CD4-positive, alpha-beta memory T cell (primary cell): ENCODE measurements at regions not wholly inside any gene's neighbourhood (a gene's known extent, or its start where the extent isn't known, plus 50 kb on each side); places are given as distances from the start of the nearest gene placed in this dataset.

Experiments
- CTCF ChIA-PET: fragments of 350-600 bp; sonication (Branson Sonifier 250); formaldehyde crosslinking; loops from one replicate; lab custom pipeline; 2021; ENCODE audit warnings: inconsistent platforms; ENCODE audit not compliant: partially characterized antibody; lab: Charles Lee
- POLR2A ChIA-PET: fragments of 350-600 bp; sonication (Branson Sonifier 250); formaldehyde crosslinking; loops from one replicate; lab custom pipeline; 2021; ENCODE audit not compliant: partially characterized antibody; lab: Charles Lee
- DNase-seq, 5 donors: peaks; one replicate each; pipeline versions ENCODE4 v3.0.0 to v3.0.0-alpha.2; 2020 to 2022; ENCODE audit warnings: mixed read lengths in 1 of 5
- H3K27ac ChIP-seq: one replicate; pipeline ENCODE4 v1.7.0; 2013; ENCODE audit warnings: low read depth, low read length
- H3K27me3 ChIP-seq: 2 replicates; pipeline ENCODE4 v1.7.0; 2013; ENCODE audit warnings: mild to moderate bottlenecking, low read length, moderate library complexity; ENCODE audit not compliant: insufficient read depth
- H3K36me3 ChIP-seq: 2 replicates; pipeline ENCODE4 v1.7.0; 2013; ENCODE audit warnings: mild to moderate bottlenecking, low read length, moderate library complexity; ENCODE audit not compliant: insufficient read depth
- H3K4me1 ChIP-seq: 2 replicates; pipeline ENCODE4 v1.7.0; 2013; ENCODE audit warnings: mild to moderate bottlenecking, low read length, moderate library complexity; ENCODE audit not compliant: insufficient read depth
- H3K4me3 ChIP-seq, 2 donors: one replicate each; pipeline ENCODE4 v1.7.0; 2013; ENCODE audit warnings: low read length in 2 of 2, mild to moderate bottlenecking in 1 of 2
- H3K9me3 ChIP-seq, 2 donors: one replicate each; pipeline ENCODE4 v1.7.0; 2013; ENCODE audit warnings: low read length in 2 of 2, control low read depth in 1 of 2; ENCODE audit not compliant: control insufficient read depth in 1 of 2
- H3K27ac Mint-ChIP-seq, 7 donors: one replicate each; pipeline ENCODE4 v1.8.0; 2020 to 2021; ENCODE audit warnings: mixed read lengths in 7 of 7, mild to moderate bottlenecking in 6 of 7, inconsistent platforms in 3 of 7, moderate library complexity in 3 of 7
- H3K27me3 Mint-ChIP-seq, 2 donors: one replicate each; pipeline ENCODE4 v1.8.0; 2020 to 2021; ENCODE audit warnings: mixed read lengths in 2 of 2
- H3K36me3 Mint-ChIP-seq, 2 donors: one replicate each; pipeline ENCODE4 v1.8.0; 2020 to 2021; ENCODE audit warnings: mixed read lengths in 2 of 2, inconsistent platforms in 1 of 2, mild to moderate bottlenecking in 1 of 2
- H3K4me1 Mint-ChIP-seq, 4 donors: one replicate each; pipeline ENCODE4 v1.8.0; 2020 to 2021; ENCODE audit warnings: mixed read lengths in 4 of 4, mild to moderate bottlenecking in 1 of 4
- H3K4me3 Mint-ChIP-seq, 8 donors: one replicate each; pipeline ENCODE4 v1.8.0; 2020 to 2021; ENCODE audit warnings: mixed read lengths in 8 of 8, mild to moderate bottlenecking in 7 of 8, moderate library complexity in 6 of 8, inconsistent platforms in 3 of 8
- H3K9me3 Mint-ChIP-seq, 8 donors: one replicate each; pipeline ENCODE4 v1.8.0; 2020 to 2021; ENCODE audit warnings: mixed read lengths in 8 of 8, mild to moderate bottlenecking in 5 of 8, inconsistent platforms in 3 of 8, moderate library complexity in 1 of 8
- intact Hi-C: fragments of 100-400 bp; cut with micrococcal nuclease; formaldehyde crosslinking; loops from one replicate; pipeline ENCODE4 v1.15.1; 2023

GRCh38 chr13:34618654-34619053 is 323.4 kb upstream of the NBEA start:
- intact Hi-C loops = no loop called here
- CTCF ChIA-PET = no interaction called here
- peaks cover 0 to 11% (median 1%) of the 10 kb centered on the region in 8 donors for H3K9me3 Mint-ChIP-seq

GRCh38 chr13:34619326-34619725 is 322.7 kb upstream of the NBEA start:
- no peaks in the 10 kb centered on the region for H3K4me1 ChIP-seq
- no peak overlapping the region for H3K4me3 ChIP-seq
- Mint-ChIP-seq H3K9me3 (peaks cover 0 to 10% (median 1%) of the 10 kb centered on the region in 8 donors), H3K4me3 (no peak overlapping the region), H3K27ac (no peak overlapping the region), H3K4me1 (no peaks in the 10 kb centered on the region), H3K36me3 (no peaks in the 10 kb centered on the region), H3K27me3 (no peaks in the 10 kb centered on the region)
- H3K36me3 ChIP-seq = no peaks in the 10 kb centered on the region
- CTCF ChIA-PET = no interaction called here
- no peak for DNase-seq
- POLR2A ChIA-PET = no interaction called here
- intact Hi-C loops = no loop called here
- H3K9me3 ChIP-seq = no peaks in the 10 kb centered on the region
- no peak overlapping the region for H3K27ac ChIP-seq
- no peaks in the 10 kb centered on the region for H3K27me3 ChIP-seq

More at GRCh38 chr13:34618654-34619053, 323.4 kb upstream of the NBEA start:
- H3K4me3 Mint-ChIP-seq = no peak overlapping the region
- H3K27me3 ChIP-seq = no peaks in the 10 kb centered on the region
- H3K4me1 Mint-ChIP-seq = no peaks in the 10 kb centered on the region
- H3K4me3 ChIP-seq = no peak overlapping the region
- H3K27ac Mint-ChIP-seq = no peak overlapping the region
- no peaks in the 10 kb centered on the region for H3K4me1 ChIP-seq
- no peak for DNase-seq
- POLR2A ChIA-PET = no interaction called here
- H3K27ac ChIP-seq = no peak overlapping the region
- no peaks in the 10 kb centered on the region for H3K36me3 ChIP-seq
- H3K36me3 Mint-ChIP-seq = no peaks in the 10 kb centered on the region
- no peaks in the 10 kb centered on the region for H3K27me3 Mint-ChIP-seq
- H3K9me3 ChIP-seq = no peaks in the 10 kb centered on the region

GRCh38 chr13:34620074-34620850 is 321.8 kb upstream of the NBEA start:
- intact Hi-C loops = no loop called here
- no peaks in the 10 kb centered on the region for H3K27me3 ChIP-seq
- H3K9me3 ChIP-seq = no peaks in the 10 kb centered on the region
- H3K4me3 Mint-ChIP-seq = no peak overlapping the region
- no peaks in the 10 kb centered on the region for H3K4me1 Mint-ChIP-seq
- DNase-seq = no peak
- no peaks in the 10 kb centered on the region for H3K4me1 ChIP-seq
- H3K4me3 ChIP-seq = no peak overlapping the region
- H3K27ac ChIP-seq = no peak overlapping the region
- no peaks in the 10 kb centered on the region for H3K27me3 Mint-ChIP-seq
- H3K9me3 Mint-ChIP-seq = peaks cover 0 to 10% (median 0%) of the 10 kb centered on the region in 8 donors
- ChIA-PET CTCF (no interaction called here), POLR2A (no interaction called here)
- H3K36me3 Mint-ChIP-seq = no peaks in the 10 kb centered on the region
- no peak overlapping the region for H3K27ac Mint-ChIP-seq
- no peaks in the 10 kb centered on the region for H3K36me3 ChIP-seq

GRCh38 chr13:34620862-34621261 is 321.2 kb upstream of the NBEA start:
- no peaks in the 10 kb centered on the region for H3K36me3 Mint-ChIP-seq
- no peaks in the 10 kb centered on the region for H3K27me3 ChIP-seq
- POLR2A ChIA-PET = no interaction called here
- intact Hi-C loops = no loop called here
- no peak overlapping the region for H3K4me3 ChIP-seq
- no peak overlapping the region for H3K4me3 Mint-ChIP-seq
- no peaks in the 10 kb centered on the region for H3K4me1 Mint-ChIP-seq
- DNase-seq = no peak
- no peaks in the 10 kb centered on the region for H3K27me3 Mint-ChIP-seq
- no peak overlapping the region for H3K27ac Mint-ChIP-seq
- no peaks in the 10 kb centered on the region for H3K9me3 ChIP-seq
- H3K9me3 Mint-ChIP-seq = peaks cover 0 to 10% (median 0%) of the 10 kb centered on the region in 8 donors
- no peaks in the 10 kb centered on the region for H3K36me3 ChIP-seq
- CTCF ChIA-PET = no interaction called here
- H3K4me1 ChIP-seq = no peaks in the 10 kb centered on the region
- H3K27ac ChIP-seq = no peak overlapping the region

- peaks cover 0 to 4% (median 0%) of the 10 kb centered on the region in 8 donors for H3K9me3 Mint-ChIP-seq
- Histone ChIP-seq H3K4me1 (no peaks in the 10 kb centered on the region), H3K27me3 (no peaks in the 10 kb centered on the region), H3K36me3 (no peaks in the 10 kb centered on the region), H3K4me3 (no peak overlapping the region), H3K9me3 (no peaks in the 10 kb centered on the region), H3K27ac (no peak overlapping the region)
- ChIA-PET POLR2A (no interaction called here), CTCF (interaction anchor here (0.7 kb wide), 1 partner anchor 27 kb away, joined by 3 read pairs; no protein-coding TSS in a partner anchor)
- DNase-seq = no peak
- H3K27ac Mint-ChIP-seq = no peak overlapping the region
- intact Hi-C loops = no loop called here
- no peak overlapping the region for H3K4me3 Mint-ChIP-seq
- no peaks in the 10 kb centered on the region for H3K4me1 Mint-ChIP-seq
- H3K27me3 Mint-ChIP-seq = no peaks in the 10 kb centered on the region
- H3K36me3 Mint-ChIP-seq = no peaks in the 10 kb centered on the region
Observed at GRCh38 chr13:34623331-34623730, 318.7 kb upstream of the NBEA start.

GRCh38 chr13:34627509-34628208 is 314.4 kb upstream of the NBEA start:
- Mint-ChIP-seq H3K27ac (no peak overlapping the region), H3K4me1 (no peaks in the 10 kb centered on the region), H3K9me3 (peaks cover 0 to 6% (median 0%) of the 10 kb centered on the region in 8 donors), H3K4me3 (no peak overlapping the region), H3K36me3 (no peaks in the 10 kb centered on the region), H3K27me3 (no peaks in the 10 kb centered on the region)
- ChIA-PET CTCF (no interaction called here), POLR2A (no interaction called here)
- H3K27me3 ChIP-seq = no peaks in the 10 kb centered on the region
- no peaks in the 10 kb centered on the region for H3K4me1 ChIP-seq
- no peaks in the 10 kb centered on the region for H3K36me3 ChIP-seq
- intact Hi-C loops = no loop called here
- no peaks in the 10 kb centered on the region for H3K9me3 ChIP-seq
- no peak for DNase-seq
- H3K4me3 ChIP-seq = no peak overlapping the region
- H3K27ac ChIP-seq = no peak overlapping the region

- H3K36me3 ChIP-seq = no peaks in the 10 kb centered on the region
- CTCF ChIA-PET = no interaction called here
- H3K9me3 ChIP-seq = no peaks in the 10 kb centered on the region
- no peak overlapping the region for H3K27ac ChIP-seq
- intact Hi-C loops = no loop called here
- no peaks in the 10 kb centered on the region for H3K27me3 ChIP-seq
- POLR2A ChIA-PET = no interaction called here
- H3K4me1 ChIP-seq = no peaks in the 10 kb centered on the region
- DNase-seq = no peak
- Mint-ChIP-seq H3K27ac (no peak overlapping the region), H3K9me3 (peaks cover 0 to 6% (median 0%) of the 10 kb centered on the region in 8 donors), H3K36me3 (no peaks in the 10 kb centered on the region), H3K27me3 (no peaks in the 10 kb centered on the region), H3K4me3 (no peak overlapping the region), H3K4me1 (no peaks in the 10 kb centered on the region)
- no peak overlapping the region for H3K4me3 ChIP-seq
Observed at GRCh38 chr13:34628209-34628682, 313.8 kb upstream of the NBEA start.
